B cell (primary cell): ENCODE measurements at regions not wholly inside any gene's neighbourhood (a gene's known extent, or its start where the extent isn't known, plus 50 kb on each side); places are given as distances from the start of the nearest gene placed in this dataset.

Source experiments
- ATAC-seq: fragments of 200-7000 bp; cut with Tn5 transposase; one replicate; pipeline ENCODE4 v1.10.0; 2021; ENCODE audit warnings: low read depth, mild to moderate bottlenecking, moderate number of reproducible peaks, moderate library complexity
- CTCF ChIA-PET: fragments of 350-600 bp; sonication (Branson Sonifier 250); formaldehyde crosslinking; loops from one replicate; lab custom pipeline; 2021; ENCODE audit warnings: antibody characterized with exemption, inconsistent platforms; lab: Charles Lee
- POLR2A ChIA-PET: fragments of 350-600 bp; sonication (Branson Sonifier 250); formaldehyde crosslinking; loops from one replicate; lab custom pipeline; 2021; ENCODE audit warnings: antibody characterized with exemption; lab: Charles Lee
- DNase-seq: peaks from one replicate; pipeline ENCODE4 v3.0.0; 2013
- H2AFZ ChIP-seq: 2 replicates; pipeline ENCODE4 v1.6.1; 2012; ENCODE audit warnings: mild to moderate bottlenecking, low read depth, low read length; ENCODE audit not compliant: insufficient read depth, poor library complexity, severe bottlenecking
- H3K27ac ChIP-seq, 2 donors: 1 replicate in 1 of 2; 2 replicates in 1 of 2; pipeline ENCODE4 v1.5.1; 2012 to 2013; ENCODE audit warnings: low read length in 2 of 2, mild to moderate bottlenecking in 2 of 2, moderate library complexity in 1 of 2
- H3K27me3 ChIP-seq, 4 experiments: fragments of 200-600 bp in 1 of 4; sonication (generic) in 1 of 4; replicated peaks in 1 of 4; 1 replicate in 2 of 4; 2 replicates in 2 of 4; pipeline versions ENCODE4 v1.6.1 to v1.7.0; 2013 to 2016; ENCODE audit warnings: low read length in 3 of 4, mild to moderate bottlenecking in 2 of 4, mixed read lengths in 1 of 4, moderate library complexity in 1 of 4; ENCODE audit not compliant: insufficient read depth in 4 of 4, control insufficient read depth in 3 of 4; ENCODE audit errors: control extremely low read depth in 1 of 4
- H3K36me3 ChIP-seq, 2 experiments: replicated peaks in 1 of 2; 1 replicate in 1 of 2; 2 replicates in 1 of 2; pipeline versions ENCODE4 v1.6.1 to v1.7.1; 2013; ENCODE audit warnings: low read length in 1 of 2; ENCODE audit not compliant: insufficient read depth in 2 of 2, control insufficient read depth in 1 of 2; ENCODE audit errors: control extremely low read depth in 1 of 2, extremely low read depth in 1 of 2
- H3K4me1 ChIP-seq, 2 donors: fragments of 200-600 bp in 1 of 2; sonication (generic) in 1 of 2; 1 replicate in 1 of 2; 2 replicates in 1 of 2; pipeline versions ENCODE4 v1.5.1 to v1.6.1; 2013 to 2017; ENCODE audit warnings: low read length in 2 of 2; ENCODE audit not compliant: control insufficient read depth in 2 of 2, insufficient read depth in 2 of 2
- H3K4me2 ChIP-seq: replicated peaks from 2 replicates; pipeline ENCODE3; 2012; ENCODE audit warnings: mild to moderate bottlenecking, low read depth, low read length; ENCODE audit not compliant: poor library complexity, severe bottlenecking
- H3K4me3 ChIP-seq, 5 experiments: fragments of 200-600 bp in 1 of 5; sonication (generic) in 1 of 5; 1 replicate in 3 of 5; 2 replicates in 2 of 5; pipeline versions ENCODE4 v1.5.1 to v1.7.0; 2011 to 2016; ENCODE audit warnings: low read length in 4 of 5, mild to moderate bottlenecking in 4 of 5, low read depth in 2 of 5, control low read depth in 1 of 5, moderate library complexity in 1 of 5; ENCODE audit not compliant: insufficient read depth in 1 of 5; ENCODE audit errors: control extremely low read depth in 1 of 5, extremely low read depth in 1 of 5
- H3K79me2 ChIP-seq: fragments of 200-600 bp; sonication (generic); one replicate; pipeline ENCODE4 v1.6.0; 2016; ENCODE audit warnings: low read length; ENCODE audit not compliant: control insufficient read depth, insufficient read depth
- H3K9ac ChIP-seq: fragments of 200-600 bp; sonication (generic); 2 replicates; pipeline ENCODE4 v1.6.1; 2017; ENCODE audit warnings: mild to moderate bottlenecking, low read length, moderate library complexity
- H3K9me3 ChIP-seq, 3 donors: one replicate each; pipeline versions ENCODE4 v1.6.1 to v1.7.1; 2013; ENCODE audit warnings: low read length in 2 of 3; ENCODE audit not compliant: control insufficient read depth in 2 of 3, insufficient read depth in 1 of 3; ENCODE audit errors: control extremely low read depth in 1 of 3
- H4K20me1 ChIP-seq: 2 replicates; pipeline ENCODE4 v1.6.0; 2012; ENCODE audit warnings: mild to moderate bottlenecking, low read length; ENCODE audit not compliant: insufficient read depth, control insufficient read depth, poor library complexity, severe bottlenecking
- H3K27ac Mint-ChIP-seq: one replicate; pipeline ENCODE4 v1.8.0; 2021; ENCODE audit warnings: mixed read lengths
- H3K27me3 Mint-ChIP-seq: one replicate; pipeline ENCODE4 v1.8.0; 2021; ENCODE audit warnings: mixed read lengths
- H3K4me1 Mint-ChIP-seq: one replicate; pipeline ENCODE4 v1.8.0; 2021; ENCODE audit warnings: mixed read lengths
- H3K4me3 Mint-ChIP-seq: one replicate; pipeline ENCODE4 v1.8.0; 2021; ENCODE audit warnings: mixed read lengths
- H3K9me3 Mint-ChIP-seq: one replicate; pipeline ENCODE4 v1.8.0; 2022; ENCODE audit warnings: mixed read lengths; ENCODE audit not compliant: insufficient read depth
- EZH2 ChIP-seq: IDR thresholded peaks from 2 replicates; pipeline ENCODE4 v1.6.1; 2012; ENCODE audit warnings: borderline replicate concordance, low read depth, mild to moderate bottlenecking, moderate library complexity, low read length; ENCODE audit not compliant: insufficient read depth, poor library complexity, severe bottlenecking
- WGBS: methylation state at CpG from one replicate; pipeline ENCODE4 v1.1.5; 2013; ENCODE audit warnings: missing lambda C conversion rate; ENCODE audit not compliant: insufficient coverage; 5-methylcytosine and 5-hydroxymethylcytosine counted together
- intact Hi-C: fragments of 100-400 bp; cut with micrococcal nuclease; formaldehyde crosslinking; loops from one replicate; pipeline ENCODE4 v1.10.0; 2022
- TF ChIP-seq, protein P1 (sequence below): fragments of 200-600 bp; IDR thresholded peaks from one replicate; pipeline ENCODE4 v1.8.0; 2022; ENCODE audit warnings: antibody characterized with exemption, mild to moderate bottlenecking

DNA sequence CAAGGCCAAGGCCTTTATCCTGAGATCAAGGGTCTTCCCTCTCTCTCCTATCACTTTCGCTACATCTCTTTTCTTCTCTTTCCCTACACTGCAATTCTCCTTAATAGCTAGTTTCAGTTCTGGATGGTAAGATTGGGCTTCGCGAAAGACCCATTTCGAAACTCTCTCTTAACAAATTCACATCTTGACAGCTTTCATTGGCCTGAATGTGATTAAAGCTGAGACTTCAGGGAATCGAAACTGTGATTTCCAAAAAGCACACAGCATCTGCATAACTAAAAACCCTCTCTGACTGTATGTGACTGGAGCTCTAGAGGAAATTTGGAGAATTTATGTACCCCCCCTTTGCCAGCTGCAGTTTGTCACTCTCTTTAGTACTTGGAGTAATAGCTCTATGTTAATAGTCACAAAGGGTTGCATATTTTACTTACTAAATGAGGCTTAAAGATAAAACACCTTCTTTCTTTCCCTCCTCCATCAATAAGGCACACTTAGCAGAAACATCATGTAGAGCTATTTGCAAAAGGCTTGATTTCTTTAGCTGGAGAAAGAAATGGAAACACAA, 105.3 kb upstream of the FAM20A start:
- ChIA-PET CTCF (no interaction called here), POLR2A (no interaction called here)
- no peak overlapping the region for H3K9ac ChIP-seq
- H3K4me3 ChIP-seq, result no peak overlapping the region
- ATAC-seq (no peak), DNase-seq (no peak)
- Mint-ChIP-seq H3K27ac (no peak overlapping the region), H3K4me1 (no peaks in the 10 kb centered on the region), H3K9me3 (no peaks in the 10 kb centered on the region), H3K27me3 (peaks cover 15% of the 10 kb centered on the region), H3K4me3 (no peak overlapping the region)
- no peaks in the 10 kb centered on the region for H3K36me3 ChIP-seq
- no peak for TF ChIP-seq EZH2
- TF ChIP-seq, protein P1, sequence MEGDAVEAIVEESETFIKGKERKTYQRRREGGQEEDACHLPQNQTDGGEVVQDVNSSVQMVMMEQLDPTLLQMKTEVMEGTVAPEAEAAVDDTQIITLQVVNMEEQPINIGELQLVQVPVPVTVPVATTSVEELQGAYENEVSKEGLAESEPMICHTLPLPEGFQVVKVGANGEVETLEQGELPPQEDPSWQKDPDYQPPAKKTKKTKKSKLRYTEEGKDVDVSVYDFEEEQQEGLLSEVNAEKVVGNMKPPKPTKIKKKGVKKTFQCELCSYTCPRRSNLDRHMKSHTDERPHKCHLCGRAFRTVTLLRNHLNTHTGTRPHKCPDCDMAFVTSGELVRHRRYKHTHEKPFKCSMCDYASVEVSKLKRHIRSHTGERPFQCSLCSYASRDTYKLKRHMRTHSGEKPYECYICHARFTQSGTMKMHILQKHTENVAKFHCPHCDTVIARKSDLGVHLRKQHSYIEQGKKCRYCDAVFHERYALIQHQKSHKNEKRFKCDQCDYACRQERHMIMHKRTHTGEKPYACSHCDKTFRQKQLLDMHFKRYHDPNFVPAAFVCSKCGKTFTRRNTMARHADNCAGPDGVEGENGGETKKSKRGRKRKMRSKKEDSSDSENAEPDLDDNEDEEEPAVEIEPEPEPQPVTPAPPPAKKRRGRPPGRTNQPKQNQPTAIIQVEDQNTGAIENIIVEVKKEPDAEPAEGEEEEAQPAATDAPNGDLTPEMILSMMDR, result no peak
- no peaks in the 10 kb centered on the region for H4K20me1 ChIP-seq
- no CpG with 5 or more reads among the region's 5 CpGs for WGBS
- no peaks in the 10 kb centered on the region for H3K9me3 ChIP-seq
- H3K79me2 ChIP-seq, result no peaks in the 10 kb centered on the region
- no peak overlapping the region for H3K4me2 ChIP-seq
- H3K27ac ChIP-seq, result no peak overlapping the region
- H3K27me3 ChIP-seq, result peaks cover 0 to 9% (median 2%) of the 10 kb centered on the region in 4 experiments
- no peak overlapping the region for H2AFZ ChIP-seq
- no peaks in the 10 kb centered on the region for H3K4me1 ChIP-seq
- intact Hi-C loops, result no loop called here

DNA sequence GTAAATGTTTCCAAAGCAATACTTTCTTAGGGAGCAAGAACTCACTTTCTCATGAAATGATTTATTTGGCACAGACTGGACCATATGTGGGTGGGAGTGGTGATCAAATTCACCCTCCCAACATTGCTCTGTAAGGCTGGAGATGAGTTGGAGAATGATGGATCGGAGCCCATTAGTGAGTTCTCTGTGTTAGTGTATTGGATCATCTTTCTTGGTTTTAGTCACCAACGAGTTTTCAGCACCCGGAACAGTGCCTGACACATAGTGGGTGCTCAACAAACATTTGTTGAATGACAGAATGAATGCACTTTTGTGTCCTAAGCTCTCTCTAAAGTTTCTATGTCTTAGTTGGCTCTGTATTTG, 104.5 kb upstream of the FAM20A start:
- no peak for ATAC-seq

More for the DNA sequence above, 104.5 kb upstream of the FAM20A start:
- ChIA-PET CTCF (interaction anchor here (0.6 kb wide), 1 partner anchor 1873 kb away, joined by 4 read pairs; no protein-coding TSS in a partner anchor), POLR2A (no interaction called here)
- no peak for TF ChIP-seq EZH2
- TF ChIP-seq, protein P1, result no peak
- H3K27ac Mint-ChIP-seq, result no peak overlapping the region
- no peaks in the 10 kb centered on the region for H3K4me1 Mint-ChIP-seq
- H3K27me3 ChIP-seq, result peaks cover 0 to 10% (median 0%) of the 10 kb centered on the region in 4 experiments
- no peaks in the 10 kb centered on the region for H3K36me3 ChIP-seq
- no peak overlapping the region for H3K4me3 Mint-ChIP-seq
- H3K4me1 ChIP-seq, result no peaks in the 10 kb centered on the region
- no peaks in the 10 kb centered on the region for H3K9me3 Mint-ChIP-seq
- H3K27ac ChIP-seq, result no peak overlapping the region
- H3K27me3 Mint-ChIP-seq, result peaks cover 11% of the 10 kb centered on the region
- no peak overlapping the region for H2AFZ ChIP-seq
- H3K4me2 ChIP-seq, result no peak overlapping the region
- 65% methylated on average over 2 of the region's 3 CpGs for WGBS
- H3K79me2 ChIP-seq, result no peaks in the 10 kb centered on the region
- H4K20me1 ChIP-seq, result no peaks in the 10 kb centered on the region
- H3K9me3 ChIP-seq, result no peaks in the 10 kb centered on the region
- H3K4me3 ChIP-seq, result no peak overlapping the region
- H3K9ac ChIP-seq, result no peak overlapping the region
- intact Hi-C loops, result no loop called here
- no peak for DNase-seq
